Neural cell (in vitro differentiated cells): ENCODE measurements at regions not wholly inside any gene's neighbourhood (a gene's known extent, or its start where the extent isn't known, plus 50 kb on each side); places are given as distances from the start of the nearest gene placed in this dataset.

Source experiments
- H2AFZ ChIP-seq: fragments of 200-600, 300-800 bp; sonication (generic), shearing (Covaris generic); 2 replicates; pipeline ENCODE4 v1.6.0; 2014; ENCODE audit warnings: low read depth, mild to moderate bottlenecking, antibody characterized with exemption, low read length, moderate library complexity
- H3F3A ChIP-seq: fragments of 200-600 bp; shearing (Covaris generic); 2 replicates; pipeline ENCODE4 v1.6.1; 2016; ENCODE audit warnings: mild to moderate bottlenecking, moderate library complexity, mixed read lengths, antibody characterized with exemption, low read length; ENCODE audit not compliant: insufficient read depth, poor library complexity, severe bottlenecking
- H3K27ac ChIP-seq: fragments of 200-600, 300-800 bp; sonication (generic), shearing (Covaris generic); 2 replicates; pipeline ENCODE4 v1.5.1; 2014; ENCODE audit warnings: mild to moderate bottlenecking, low read length, moderate library complexity
- H3K27me3 ChIP-seq: fragments of 300-800, 200-600 bp; sonication (generic), shearing (Covaris generic); 2 replicates; pipeline ENCODE4 v1.6.0; 2014; ENCODE audit warnings: mild to moderate bottlenecking, low read depth, low read length, moderate library complexity; ENCODE audit not compliant: insufficient read depth
- H3K36me3 ChIP-seq: fragments of 300-800, 200-600 bp; sonication (generic), shearing (Covaris generic); 2 replicates; pipeline ENCODE4 v1.5.1; 2014; ENCODE audit warnings: mild to moderate bottlenecking, antibody characterized with exemption, low read length, moderate library complexity; ENCODE audit not compliant: insufficient read depth
- H3K4me2 ChIP-seq: fragments of 300-800, 200-600 bp; sonication (generic), shearing (Covaris generic); 2 replicates; pipeline ENCODE4 v1.6.0; 2014; ENCODE audit warnings: mild to moderate bottlenecking, low read length
- H3K4me3 ChIP-seq: fragments of 300-800, 200-600 bp; sonication (generic), shearing (Covaris generic); 2 replicates; pipeline ENCODE4 v1.5.1; 2014; ENCODE audit warnings: mild to moderate bottlenecking, low read length, moderate library complexity
- H3K79me2 ChIP-seq: fragments of 200-600 bp; shearing (Covaris generic); replicated peaks from 2 replicates; pipeline ENCODE4 v1.6.0; 2014; ENCODE audit warnings: mild to moderate bottlenecking, low read length, moderate library complexity; ENCODE audit not compliant: insufficient read depth
- H3K9ac ChIP-seq: fragments of 300-800, 200-600 bp; sonication (generic), shearing (Covaris generic); 2 replicates; pipeline ENCODE4 v1.6.1; 2016; ENCODE audit warnings: mild to moderate bottlenecking, low read length, mixed read lengths
- H3K9me2 ChIP-seq: fragments of 200-600 bp; shearing (Covaris generic); 2 replicates; pipeline ENCODE4 v1.6.1; 2016; ENCODE audit warnings: mild to moderate bottlenecking, low read length, mixed read lengths; ENCODE audit not compliant: insufficient read depth
- H3K9me3 ChIP-seq: fragments of 200-600, 300-800 bp; sonication (generic), shearing (Covaris generic); 2 replicates; pipeline ENCODE4 v1.6.1; 2016; ENCODE audit warnings: mild to moderate bottlenecking, mixed run types, low read length, moderate library complexity, mixed read lengths
- H4K20me1 ChIP-seq: fragments of 200-600 bp; shearing (Covaris generic); 2 replicates; pipeline ENCODE4 v1.6.1; 2016; ENCODE audit warnings: mild to moderate bottlenecking, mixed run types; ENCODE audit not compliant: insufficient read depth
- EP300 ChIP-seq: fragments of 450-650 bp; conservative IDR thresholded peaks from 2 replicates; pipeline ENCODE4 v1.6.1; 2014; ENCODE audit warnings: antibody characterized with exemption, mild to moderate bottlenecking, moderate library complexity; ENCODE audit not compliant: poor library complexity, severe bottlenecking
- EZH2 ChIP-seq: fragments of 200-600, 300-800 bp; shearing (Covaris generic), sonication (generic); IDR thresholded peaks from 2 replicates; pipeline ENCODE4 v1.6.1; 2014; ENCODE audit warnings: antibody characterized with exemption, low read length, borderline replicate concordance, mild to moderate bottlenecking; ENCODE audit not compliant: insufficient read depth, poor library complexity, severe bottlenecking
- MXI1 ChIP-seq: fragments of 450-650 bp; conservative IDR thresholded peaks from 2 replicates; pipeline ENCODE4 v1.6.1; 2014; ENCODE audit warnings: antibody characterized with exemption, mild to moderate bottlenecking; ENCODE audit not compliant: poor library complexity, severe bottlenecking
- POLR2AphosphoS5 ChIP-seq: IDR thresholded peaks from 2 replicates; pipeline ENCODE4 v1.6.1; 2012
- RAD21 ChIP-seq: fragments of 450-650 bp; conservative IDR thresholded peaks from 2 replicates; pipeline ENCODE4 v1.6.1; 2014; ENCODE audit warnings: antibody characterized with exemption, mild to moderate bottlenecking, moderate library complexity
- SMC3 ChIP-seq: fragments of 450-650 bp; conservative IDR thresholded peaks from 2 replicates; pipeline ENCODE4 v1.6.1; 2014; ENCODE audit warnings: antibody characterized with exemption, mild to moderate bottlenecking, moderate library complexity; ENCODE audit not compliant: poor library complexity
- TAF1 ChIP-seq: IDR thresholded peaks from 2 replicates; pipeline ENCODE4 v1.6.1; 2012; ENCODE audit warnings: low read depth
- TF ChIP-seq, protein P1 (sequence below): IDR thresholded peaks from 2 replicates; pipeline ENCODE4 v1.6.1; 2012; ENCODE audit warnings: borderline replicate concordance
- TF ChIP-seq, protein P2 (sequence below): fragments of 450-650 bp; IDR thresholded peaks from 2 replicates; pipeline ENCODE4 v1.5.1; 2014; ENCODE audit warnings: antibody characterized with exemption, mild to moderate bottlenecking, moderate library complexity; ENCODE audit not compliant: poor library complexity, severe bottlenecking

DNA sequence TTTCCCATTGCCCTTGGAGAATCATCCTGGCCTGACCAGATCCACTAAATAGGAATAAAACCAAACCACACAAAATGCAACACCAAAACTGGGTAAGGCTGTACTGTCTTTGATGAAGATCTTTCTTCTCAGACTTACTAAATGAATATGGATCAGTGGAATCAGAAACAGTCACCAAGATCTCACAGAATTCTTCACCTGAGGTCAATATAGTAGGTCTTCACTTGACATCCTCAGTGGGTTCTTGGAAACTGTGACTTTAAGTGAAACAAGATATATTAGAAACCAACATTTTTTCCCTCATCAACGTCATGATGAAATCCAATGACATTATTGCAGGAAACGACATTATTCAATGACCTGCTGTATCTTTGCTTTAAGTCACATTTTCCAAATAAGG lies 526.2 kb downstream of the FUT8 start:
- no peaks in the 10 kb centered on the region for H3F3A ChIP-seq
- H4K20me1 ChIP-seq: no peaks in the 10 kb centered on the region
- H3K9ac ChIP-seq: no peak overlapping the region
- H3K4me3 ChIP-seq: no peak overlapping the region
- no peak overlapping the region for H2AFZ ChIP-seq
- no peaks in the 10 kb centered on the region for H3K36me3 ChIP-seq
- H3K9me2 ChIP-seq: no peaks in the 10 kb centered on the region
- H3K4me2 ChIP-seq: no peak overlapping the region
- no peaks in the 10 kb centered on the region for H3K9me3 ChIP-seq
- no peaks in the 10 kb centered on the region for H3K27me3 ChIP-seq
- H3K27ac ChIP-seq: no peak overlapping the region
- H3K79me2 ChIP-seq: no peaks in the 10 kb centered on the region
- TF ChIP-seq TAF1: no peak
- TF ChIP-seq SMC3: no peak
- TF ChIP-seq RAD21: no peak
- TF ChIP-seq, protein P1, sequence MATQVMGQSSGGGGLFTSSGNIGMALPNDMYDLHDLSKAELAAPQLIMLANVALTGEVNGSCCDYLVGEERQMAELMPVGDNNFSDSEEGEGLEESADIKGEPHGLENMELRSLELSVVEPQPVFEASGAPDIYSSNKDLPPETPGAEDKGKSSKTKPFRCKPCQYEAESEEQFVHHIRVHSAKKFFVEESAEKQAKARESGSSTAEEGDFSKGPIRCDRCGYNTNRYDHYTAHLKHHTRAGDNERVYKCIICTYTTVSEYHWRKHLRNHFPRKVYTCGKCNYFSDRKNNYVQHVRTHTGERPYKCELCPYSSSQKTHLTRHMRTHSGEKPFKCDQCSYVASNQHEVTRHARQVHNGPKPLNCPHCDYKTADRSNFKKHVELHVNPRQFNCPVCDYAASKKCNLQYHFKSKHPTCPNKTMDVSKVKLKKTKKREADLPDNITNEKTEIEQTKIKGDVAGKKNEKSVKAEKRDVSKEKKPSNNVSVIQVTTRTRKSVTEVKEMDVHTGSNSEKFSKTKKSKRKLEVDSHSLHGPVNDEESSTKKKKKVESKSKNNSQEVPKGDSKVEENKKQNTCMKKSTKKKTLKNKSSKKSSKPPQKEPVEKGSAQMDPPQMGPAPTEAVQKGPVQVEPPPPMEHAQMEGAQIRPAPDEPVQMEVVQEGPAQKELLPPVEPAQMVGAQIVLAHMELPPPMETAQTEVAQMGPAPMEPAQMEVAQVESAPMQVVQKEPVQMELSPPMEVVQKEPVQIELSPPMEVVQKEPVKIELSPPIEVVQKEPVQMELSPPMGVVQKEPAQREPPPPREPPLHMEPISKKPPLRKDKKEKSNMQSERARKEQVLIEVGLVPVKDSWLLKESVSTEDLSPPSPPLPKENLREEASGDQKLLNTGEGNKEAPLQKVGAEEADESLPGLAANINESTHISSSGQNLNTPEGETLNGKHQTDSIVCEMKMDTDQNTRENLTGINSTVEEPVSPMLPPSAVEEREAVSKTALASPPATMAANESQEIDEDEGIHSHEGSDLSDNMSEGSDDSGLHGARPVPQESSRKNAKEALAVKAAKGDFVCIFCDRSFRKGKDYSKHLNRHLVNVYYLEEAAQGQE: no peak
- TF ChIP-seq POLR2AphosphoS5: no peak
- no peak for TF ChIP-seq MXI1
- TF ChIP-seq, protein P2, sequence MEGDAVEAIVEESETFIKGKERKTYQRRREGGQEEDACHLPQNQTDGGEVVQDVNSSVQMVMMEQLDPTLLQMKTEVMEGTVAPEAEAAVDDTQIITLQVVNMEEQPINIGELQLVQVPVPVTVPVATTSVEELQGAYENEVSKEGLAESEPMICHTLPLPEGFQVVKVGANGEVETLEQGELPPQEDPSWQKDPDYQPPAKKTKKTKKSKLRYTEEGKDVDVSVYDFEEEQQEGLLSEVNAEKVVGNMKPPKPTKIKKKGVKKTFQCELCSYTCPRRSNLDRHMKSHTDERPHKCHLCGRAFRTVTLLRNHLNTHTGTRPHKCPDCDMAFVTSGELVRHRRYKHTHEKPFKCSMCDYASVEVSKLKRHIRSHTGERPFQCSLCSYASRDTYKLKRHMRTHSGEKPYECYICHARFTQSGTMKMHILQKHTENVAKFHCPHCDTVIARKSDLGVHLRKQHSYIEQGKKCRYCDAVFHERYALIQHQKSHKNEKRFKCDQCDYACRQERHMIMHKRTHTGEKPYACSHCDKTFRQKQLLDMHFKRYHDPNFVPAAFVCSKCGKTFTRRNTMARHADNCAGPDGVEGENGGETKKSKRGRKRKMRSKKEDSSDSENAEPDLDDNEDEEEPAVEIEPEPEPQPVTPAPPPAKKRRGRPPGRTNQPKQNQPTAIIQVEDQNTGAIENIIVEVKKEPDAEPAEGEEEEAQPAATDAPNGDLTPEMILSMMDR: no peak
- TF ChIP-seq EP300: no peak
- no peak for TF ChIP-seq EZH2

DNA sequence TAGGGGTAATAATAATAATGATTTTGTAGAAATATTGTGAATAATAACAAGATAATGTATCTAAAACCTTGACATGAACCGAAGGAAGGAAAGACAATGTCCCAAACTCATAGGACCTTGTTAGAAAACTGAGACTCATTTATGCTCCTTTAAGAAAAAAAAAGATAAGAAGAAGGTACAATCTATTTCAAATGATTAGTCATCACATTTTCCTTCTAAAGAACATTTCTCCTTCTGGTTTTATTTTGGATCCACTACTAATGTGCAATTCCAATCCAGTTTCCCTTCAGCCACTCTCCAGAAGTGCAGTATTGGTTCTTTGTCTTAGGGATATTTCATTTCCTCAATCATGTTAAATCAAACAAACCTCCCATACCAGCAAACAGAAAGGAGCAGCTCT lies 526.7 kb downstream of the FUT8 start:
- Histone ChIP-seq H3K9ac (no peak overlapping the region), H3K9me3 (no peaks in the 10 kb centered on the region)

More for the DNA sequence above, 526.7 kb downstream of the FUT8 start:
- Histone ChIP-seq H2AFZ (no peak overlapping the region), H3K27me3 (no peaks in the 10 kb centered on the region), H3K27ac (no peak overlapping the region), H4K20me1 (no peaks in the 10 kb centered on the region), H3K4me2 (no peak overlapping the region), H3F3A (no peaks in the 10 kb centered on the region), H3K9me2 (no peaks in the 10 kb centered on the region), H3K4me3 (no peak overlapping the region), H3K36me3 (no peaks in the 10 kb centered on the region), H3K79me2 (no peaks in the 10 kb centered on the region)
- no peak for TF ChIP-seq SMC3
- TF ChIP-seq POLR2AphosphoS5: no peak
- no peak for TF ChIP-seq EZH2
- TF ChIP-seq, protein P2: no peak
- TF ChIP-seq MXI1: no peak
